ENCODE measurements at regions not wholly inside any gene's neighbourhood (a gene's known extent, or its start where the extent isn't known, plus 50 kb on each side); places are given as distances from the start of the nearest gene placed in this dataset.
A peak's percentile ranks its signal among the peaks of the same experiment; 100 is the strongest.

DNA sequence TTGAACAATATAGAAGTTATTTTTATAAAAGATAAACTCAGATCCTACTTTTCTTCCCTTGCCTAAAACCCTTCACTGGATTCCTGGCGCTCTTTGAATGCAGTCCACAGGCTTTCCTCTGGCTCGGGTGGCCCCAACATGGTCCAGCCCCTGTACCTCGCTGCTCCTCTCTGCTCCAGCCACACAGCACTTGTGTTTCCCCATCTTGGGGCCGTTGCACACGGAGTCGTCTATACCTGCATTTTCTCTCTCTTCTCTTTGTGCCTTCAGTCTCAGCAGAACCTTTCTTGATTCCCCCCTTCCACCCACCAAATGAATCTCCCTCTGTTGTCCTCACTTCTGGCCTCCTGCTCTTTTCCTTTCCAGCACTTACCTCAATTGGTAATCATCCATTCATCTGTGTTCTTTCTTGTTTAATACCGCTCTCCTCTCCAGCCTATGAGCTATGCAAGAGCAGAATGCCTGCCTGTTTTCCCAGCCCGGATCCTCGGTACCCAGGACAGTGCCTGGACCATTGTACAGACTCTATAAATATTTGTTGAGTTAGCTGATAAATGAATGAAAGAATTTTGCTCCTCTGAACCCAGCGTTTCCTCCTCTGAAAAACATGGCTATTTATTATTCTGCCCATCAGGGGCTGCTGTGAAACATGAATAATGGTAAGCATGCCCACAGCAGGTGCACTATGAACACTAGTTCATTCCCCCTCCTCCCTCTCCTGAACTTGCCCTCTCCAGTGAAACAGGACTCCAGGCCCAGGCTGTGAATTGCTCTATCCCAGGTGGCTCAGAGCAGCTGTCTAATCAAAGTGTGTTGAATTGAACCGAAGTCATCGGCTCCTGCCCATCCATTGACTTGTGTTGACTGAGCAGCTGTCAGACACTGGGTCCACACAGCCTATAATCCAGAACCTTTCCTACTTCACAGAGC is 266.9 kb downstream of the PTPRU start:
- DNase-seq (ENCODE audit: low spot score): peak; percentile 18

DNA sequence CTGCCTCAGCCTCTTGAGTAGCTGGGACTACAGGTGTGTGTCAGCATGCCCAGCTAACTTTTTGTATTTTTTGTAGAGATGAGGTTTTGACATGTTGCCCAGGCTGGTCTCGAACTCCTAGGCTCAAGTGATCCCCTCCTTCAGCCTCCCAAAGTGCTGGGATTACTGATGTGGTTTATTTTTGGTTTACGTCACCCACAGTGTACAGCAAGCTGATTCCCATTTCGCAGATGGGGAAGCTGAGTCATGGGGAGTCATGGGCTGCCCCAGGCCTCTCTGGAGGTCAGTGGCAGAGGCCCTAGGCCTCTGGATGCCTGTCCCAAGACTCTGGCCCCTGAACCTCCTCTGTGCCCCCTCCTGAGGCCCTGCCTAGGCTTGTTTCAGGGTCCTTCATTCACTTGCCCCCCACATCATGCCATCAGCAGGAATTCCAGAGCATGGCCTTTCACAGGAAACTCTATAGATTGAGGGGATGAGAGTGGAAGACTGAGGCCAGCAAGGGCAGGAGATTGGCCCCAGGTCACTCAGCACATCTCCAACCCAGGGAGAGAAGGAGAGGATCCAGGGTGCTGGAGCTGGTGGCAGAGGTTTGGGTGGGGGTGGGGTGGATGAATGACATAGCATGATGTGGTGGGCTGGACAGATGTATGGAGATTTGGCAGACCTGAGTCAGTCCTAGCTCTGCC is 266.0 kb downstream of the PTPRU start:
- DNase-seq (ENCODE audit: low spot score): no peak

DNA sequence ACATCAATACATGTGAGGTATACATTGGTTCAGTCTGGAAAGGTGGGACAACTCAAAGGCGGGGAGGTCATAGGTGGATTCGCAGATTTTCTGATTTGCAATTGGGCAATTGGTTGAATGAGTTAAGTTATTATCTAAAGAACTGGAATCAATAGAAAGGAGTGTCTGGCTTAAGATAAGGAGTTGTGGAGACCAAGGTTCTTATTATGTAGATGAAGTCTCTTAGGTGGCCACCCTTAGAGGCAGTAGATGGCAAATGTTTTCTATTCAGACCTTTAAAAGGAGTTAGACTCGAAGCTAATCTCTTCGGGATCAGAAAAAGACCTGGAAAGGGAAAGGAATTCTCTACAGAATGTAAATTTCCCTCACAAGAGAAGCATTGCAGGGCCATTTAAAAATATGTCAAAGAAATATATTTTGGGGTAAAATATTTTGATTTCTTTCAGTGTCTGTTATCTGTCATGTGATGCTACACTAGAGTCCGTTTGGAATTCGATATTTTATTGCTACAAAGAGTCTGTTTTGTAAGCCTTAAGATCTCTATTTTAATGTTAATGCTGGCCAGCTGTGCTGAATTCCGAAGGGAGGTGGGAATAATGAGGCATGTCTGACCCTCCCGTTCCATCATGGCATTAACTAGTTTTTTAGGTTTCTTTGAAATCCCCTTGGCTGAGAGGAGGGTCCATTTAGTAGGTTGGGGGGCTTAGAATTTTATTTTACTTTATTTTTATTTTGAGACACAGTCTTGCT is 265.1 kb downstream of the PTPRU start:
- DNase-seq (ENCODE audit: low spot score): no peak

GRCh38 chr1:29500651-29501050 is 264.3 kb downstream of the PTPRU start:
- no peak for DNase-seq (ENCODE audit: low spot score)

DNA sequence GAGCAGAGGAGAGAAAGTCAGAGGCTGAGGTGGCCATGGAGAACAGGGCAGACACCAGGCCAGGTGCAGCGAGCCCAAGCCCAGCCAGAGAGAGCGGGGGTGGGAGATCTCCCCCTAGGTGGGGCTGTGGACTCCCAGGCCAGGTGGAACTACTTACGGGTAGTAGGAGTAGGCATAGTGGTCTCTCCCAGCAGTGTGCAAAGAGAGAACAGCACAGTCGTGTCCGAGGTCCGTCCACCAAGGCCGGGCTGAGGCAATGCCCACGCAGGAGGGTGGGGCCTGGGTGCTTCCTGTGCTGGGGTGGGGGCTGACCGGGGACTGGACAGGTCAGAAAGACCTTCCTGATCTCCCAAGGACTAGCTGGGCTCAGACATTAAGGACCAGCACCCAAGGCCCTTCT is 263.7 kb downstream of the PTPRU start:
- DNase-seq (ENCODE audit: low spot score): no peak

GRCh38 chr1:29499104-29499650 is 262.9 kb downstream of the PTPRU start:
- no peak for DNase-seq (ENCODE audit: low spot score)

GRCh38 chr1:29498126-29499103 is 262.1 kb downstream of the PTPRU start:
- DNase-seq (ENCODE audit: low spot score): no peak

- DNase-seq (ENCODE audit: low spot score): no peak
Observed at GRCh38 chr1:29497395-29498125, 261.2 kb downstream of the PTPRU start.

DNA sequence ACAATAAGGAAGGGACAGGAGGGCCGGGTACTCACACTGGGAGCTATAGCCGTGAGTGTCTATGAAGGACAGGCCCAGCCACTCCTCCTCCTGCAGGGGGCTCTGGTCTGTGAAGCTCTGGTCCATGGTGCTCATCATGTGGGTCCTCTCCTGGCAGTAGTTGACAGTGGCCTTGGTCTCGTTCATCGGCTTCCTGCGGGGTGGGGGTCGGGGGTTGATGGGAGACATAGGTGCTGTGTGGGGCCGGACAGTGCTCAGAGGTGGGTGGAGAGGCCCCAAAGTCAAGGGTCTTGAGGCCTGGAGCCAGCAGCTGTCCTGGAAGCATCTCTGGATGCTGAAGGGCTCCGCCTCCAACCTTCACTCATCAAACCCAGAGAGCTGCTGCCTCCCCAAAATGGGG is 260.4 kb downstream of the PTPRU start:
- DNase-seq (ENCODE audit: low spot score): no peak

DNA sequence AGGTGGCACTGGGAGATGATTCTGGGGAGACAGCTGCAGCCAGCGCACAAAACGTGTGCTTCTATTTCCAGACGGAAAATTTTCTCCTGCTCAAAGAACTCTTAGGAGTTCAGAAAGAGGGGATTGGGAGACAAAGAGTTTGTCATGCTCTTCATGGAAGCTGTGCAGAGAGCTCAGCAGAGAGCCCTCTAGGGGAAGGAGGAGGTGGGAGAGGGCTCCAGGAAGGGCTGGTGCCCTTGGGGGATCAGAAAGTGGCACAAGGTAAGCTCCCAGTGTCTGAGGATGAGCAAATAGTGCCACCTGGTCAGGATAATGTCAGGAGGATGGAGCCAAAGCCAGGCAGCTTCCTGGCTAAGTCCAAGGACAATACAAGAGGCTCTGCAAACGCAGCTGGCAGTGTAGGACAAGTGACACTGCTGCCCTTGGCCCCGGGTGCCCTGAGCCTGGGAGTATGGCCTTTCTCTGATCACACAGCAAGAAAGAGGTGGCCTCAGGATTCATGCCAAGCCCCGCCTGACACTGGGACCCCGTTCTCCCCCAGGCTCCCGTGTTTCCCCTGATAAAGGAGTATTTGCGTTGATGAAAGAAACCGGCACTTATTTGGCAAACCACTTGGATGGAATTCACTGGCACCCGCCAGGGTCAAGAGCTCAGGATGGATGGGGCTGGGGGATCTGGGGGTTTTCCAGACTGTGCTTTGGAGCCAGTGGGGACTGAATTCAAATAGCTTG is 254.0 kb downstream of the PTPRU start:
- DNase-seq (ENCODE audit: low spot score): no peak

- no peak for DNase-seq (ENCODE audit: low spot score)
Observed at GRCh38 chr1:29489471-29489870, 253.1 kb downstream of the PTPRU start.

GRCh38 chr1:29488794-29489311 is 252.5 kb downstream of the PTPRU start:
- DNase-seq (ENCODE audit: low spot score): no peak

DNA sequence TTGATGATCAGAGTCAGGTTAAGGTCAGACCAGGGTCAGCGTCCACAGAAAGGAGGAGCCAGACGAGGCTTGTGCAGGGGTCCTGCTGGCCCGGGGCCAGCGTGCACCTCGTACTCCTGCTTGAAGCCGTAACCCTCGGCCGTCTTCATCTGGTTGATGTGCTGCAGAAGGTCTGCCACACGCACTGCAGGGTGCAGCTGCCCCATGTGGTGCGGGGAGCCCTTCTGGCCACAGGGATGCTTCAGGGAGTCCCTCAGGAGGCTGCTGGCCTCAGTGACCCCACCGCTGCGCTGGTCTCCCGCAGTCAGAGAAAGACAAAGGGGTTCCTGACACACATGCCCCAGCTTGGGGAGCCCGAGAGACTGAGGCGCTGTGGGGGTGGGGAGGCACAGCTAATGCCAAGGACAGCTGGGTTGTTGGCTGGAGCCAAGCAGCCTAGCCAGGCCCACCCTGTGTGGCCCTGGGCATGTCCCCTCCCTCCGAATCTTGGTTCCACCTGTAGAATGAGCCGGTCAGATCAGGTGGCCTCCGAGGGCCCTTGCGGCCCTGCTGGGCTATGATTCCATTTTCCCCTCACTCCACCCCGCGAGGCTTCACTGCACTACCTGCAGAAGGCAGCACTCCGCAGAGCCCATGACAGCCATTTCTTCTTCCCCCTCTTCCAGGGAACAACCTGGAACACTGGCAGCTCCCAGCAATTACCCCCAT is 251.9 kb downstream of the PTPRU start:
- no peak for DNase-seq (ENCODE audit: low spot score)

DNA sequence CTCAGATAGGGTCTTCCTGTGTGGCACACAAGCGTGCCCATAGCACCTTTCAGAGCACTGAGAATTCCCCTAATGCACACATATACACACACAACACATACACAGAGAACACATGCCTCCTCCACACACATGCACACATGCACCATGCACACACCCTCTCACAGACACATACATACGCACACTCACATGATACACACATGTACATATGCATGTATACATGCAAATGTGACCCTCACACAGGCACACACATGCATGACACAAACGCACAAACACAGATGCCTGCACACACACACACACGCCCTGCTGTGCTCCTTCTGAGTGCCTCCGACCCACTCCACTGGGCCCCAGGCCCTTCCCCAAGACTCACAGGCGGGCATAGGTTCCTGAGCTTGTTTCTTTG is 251.0 kb downstream of the PTPRU start:
- no peak for DNase-seq (ENCODE audit: low spot score)

- no peak for DNase-seq (ENCODE audit: low spot score)
Observed at GRCh38 chr1:29485096-29485925, 249.0 kb downstream of the PTPRU start.

- DNase-seq (ENCODE audit: low spot score): no peak
Observed at GRCh38 chr1:29482991-29483390, 246.7 kb downstream of the PTPRU start.

DNA sequence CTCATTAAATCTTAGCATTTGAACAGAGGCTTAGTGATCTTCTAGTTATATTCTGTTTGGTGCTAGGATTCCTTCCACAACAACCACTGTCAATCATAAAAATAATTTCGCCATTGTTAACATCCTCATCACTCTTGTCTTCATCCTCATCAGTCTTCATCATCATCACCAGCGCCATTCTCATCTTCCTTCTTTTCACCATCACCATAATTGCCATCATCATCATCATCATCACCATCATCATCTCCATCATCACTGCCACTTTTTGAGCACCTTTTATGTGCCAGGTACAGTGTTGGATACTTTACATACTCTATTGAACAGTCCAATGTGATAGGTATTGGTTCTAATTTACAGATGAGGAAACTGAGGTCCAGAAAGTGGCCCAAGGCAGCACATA is 245.7 kb downstream of the PTPRU start:
- no peak for DNase-seq (ENCODE audit: low spot score)

DNA sequence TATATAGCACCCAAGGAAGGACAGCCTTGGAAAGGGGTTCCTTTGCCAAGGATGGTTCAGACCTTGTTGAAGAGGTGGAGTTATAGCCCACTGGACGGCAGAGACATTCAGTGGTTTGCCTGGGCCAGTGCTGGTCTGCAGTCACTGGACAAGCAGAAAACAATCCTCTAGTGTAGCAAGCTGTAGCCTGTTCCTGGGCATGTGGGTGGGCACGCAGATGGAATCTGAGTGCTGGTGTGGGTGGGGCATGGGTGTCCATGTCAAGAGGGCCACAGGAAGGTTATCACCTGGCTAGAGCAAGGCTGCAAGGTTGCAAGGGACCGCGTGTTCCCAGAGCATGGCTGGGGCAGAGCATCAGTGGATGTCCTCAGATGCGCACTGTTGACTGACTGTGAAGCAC is 244.7 kb downstream of the PTPRU start:
- DNase-seq (ENCODE audit: low spot score): no peak

Measured in SK-N-DZ (cell line).